CD4-positive, alpha-beta memory T cell (primary cell): ENCODE measurements at regions not wholly inside any gene's neighbourhood (a gene's known extent, or its start where the extent isn't known, plus 50 kb on each side); places are given as distances from the start of the nearest gene placed in this dataset.

ENCODE experiments used
- CTCF ChIA-PET: fragments of 350-600 bp; sonication (Branson Sonifier 250); formaldehyde crosslinking; loops from one replicate; lab custom pipeline; 2021; ENCODE audit warnings: inconsistent platforms; ENCODE audit not compliant: partially characterized antibody; lab: Charles Lee
- POLR2A ChIA-PET: fragments of 350-600 bp; sonication (Branson Sonifier 250); formaldehyde crosslinking; loops from one replicate; lab custom pipeline; 2021; ENCODE audit not compliant: partially characterized antibody; lab: Charles Lee
- DNase-seq, 5 donors: peaks; one replicate each; pipeline versions ENCODE4 v3.0.0 to v3.0.0-alpha.2; 2020 to 2022; ENCODE audit warnings: mixed read lengths in 1 of 5
- H3K27ac ChIP-seq: one replicate; pipeline ENCODE4 v1.7.0; 2013; ENCODE audit warnings: low read depth, low read length
- H3K27me3 ChIP-seq: 2 replicates; pipeline ENCODE4 v1.7.0; 2013; ENCODE audit warnings: mild to moderate bottlenecking, low read length, moderate library complexity; ENCODE audit not compliant: insufficient read depth
- H3K36me3 ChIP-seq: 2 replicates; pipeline ENCODE4 v1.7.0; 2013; ENCODE audit warnings: mild to moderate bottlenecking, low read length, moderate library complexity; ENCODE audit not compliant: insufficient read depth
- H3K4me1 ChIP-seq: 2 replicates; pipeline ENCODE4 v1.7.0; 2013; ENCODE audit warnings: mild to moderate bottlenecking, low read length, moderate library complexity; ENCODE audit not compliant: insufficient read depth
- H3K4me3 ChIP-seq, 2 donors: one replicate each; pipeline ENCODE4 v1.7.0; 2013; ENCODE audit warnings: low read length in 2 of 2, mild to moderate bottlenecking in 1 of 2
- H3K9me3 ChIP-seq, 2 donors: one replicate each; pipeline ENCODE4 v1.7.0; 2013; ENCODE audit warnings: low read length in 2 of 2, control low read depth in 1 of 2; ENCODE audit not compliant: control insufficient read depth in 1 of 2
- H3K27ac Mint-ChIP-seq, 7 donors: one replicate each; pipeline ENCODE4 v1.8.0; 2020 to 2021; ENCODE audit warnings: mixed read lengths in 7 of 7, mild to moderate bottlenecking in 6 of 7, inconsistent platforms in 3 of 7, moderate library complexity in 3 of 7
- H3K27me3 Mint-ChIP-seq, 2 donors: one replicate each; pipeline ENCODE4 v1.8.0; 2020 to 2021; ENCODE audit warnings: mixed read lengths in 2 of 2
- H3K36me3 Mint-ChIP-seq, 2 donors: one replicate each; pipeline ENCODE4 v1.8.0; 2020 to 2021; ENCODE audit warnings: mixed read lengths in 2 of 2, inconsistent platforms in 1 of 2, mild to moderate bottlenecking in 1 of 2
- H3K4me1 Mint-ChIP-seq, 4 donors: one replicate each; pipeline ENCODE4 v1.8.0; 2020 to 2021; ENCODE audit warnings: mixed read lengths in 4 of 4, mild to moderate bottlenecking in 1 of 4
- H3K4me3 Mint-ChIP-seq, 8 donors: one replicate each; pipeline ENCODE4 v1.8.0; 2020 to 2021; ENCODE audit warnings: mixed read lengths in 8 of 8, mild to moderate bottlenecking in 7 of 8, moderate library complexity in 6 of 8, inconsistent platforms in 3 of 8
- H3K9me3 Mint-ChIP-seq, 8 donors: one replicate each; pipeline ENCODE4 v1.8.0; 2020 to 2021; ENCODE audit warnings: mixed read lengths in 8 of 8, mild to moderate bottlenecking in 5 of 8, inconsistent platforms in 3 of 8, moderate library complexity in 1 of 8
- intact Hi-C: fragments of 100-400 bp; cut with micrococcal nuclease; formaldehyde crosslinking; loops from one replicate; pipeline ENCODE4 v1.15.1; 2023

DNA sequence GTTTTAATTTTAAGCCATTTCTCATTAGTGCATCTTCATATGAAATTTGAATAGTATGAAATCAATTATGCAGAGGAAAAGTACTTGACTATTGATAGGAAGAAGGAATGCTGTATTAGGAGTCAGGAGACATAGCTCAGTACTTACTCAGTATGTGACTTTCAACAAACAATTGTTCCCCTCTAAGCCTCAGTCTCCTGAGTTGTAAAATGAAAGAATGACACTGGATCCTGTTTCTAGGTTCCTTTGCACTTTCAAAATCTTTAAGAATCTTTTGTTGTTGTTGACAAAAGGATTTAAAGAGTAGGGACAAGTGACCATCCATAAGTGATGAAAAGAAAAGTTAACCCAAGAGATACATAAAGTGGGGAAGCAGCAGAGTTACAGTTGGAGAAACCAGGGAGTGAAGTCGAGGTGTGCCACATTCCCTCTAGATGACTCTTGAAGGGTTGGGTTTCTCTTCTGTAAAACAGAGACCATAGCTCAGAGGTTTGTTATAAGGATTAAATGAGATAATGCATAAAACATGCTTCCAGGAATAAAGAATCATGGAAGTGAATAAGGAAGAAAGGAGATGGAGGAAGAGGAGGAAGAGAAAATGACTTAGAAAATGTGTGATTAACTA is 105.7 kb upstream of the KCNJ15 start:
- H3K27ac Mint-ChIP-seq: no peak overlapping the region
- H3K27me3 ChIP-seq: no peaks in the 10 kb centered on the region
- H3K27ac ChIP-seq: no peak overlapping the region
- H3K9me3 Mint-ChIP-seq: peaks cover 0 to 4% (median 0%) of the 10 kb centered on the region in 8 donors
- no peaks in the 10 kb centered on the region for H3K9me3 ChIP-seq
- H3K36me3 ChIP-seq: no peaks in the 10 kb centered on the region
- ChIA-PET CTCF (no interaction called here), POLR2A (no interaction called here)
- H3K4me3 Mint-ChIP-seq: no peak overlapping the region
- no peak overlapping the region for H3K4me3 ChIP-seq
- no peak for DNase-seq
- intact Hi-C loops: no loop called here
- H3K4me1 Mint-ChIP-seq: no peaks in the 10 kb centered on the region
- no peaks in the 10 kb centered on the region for H3K36me3 Mint-ChIP-seq
- no peaks in the 10 kb centered on the region for H3K4me1 ChIP-seq
- H3K27me3 Mint-ChIP-seq: peaks cover 6 to 18% of the 10 kb centered on the region in 2 donors

DNA sequence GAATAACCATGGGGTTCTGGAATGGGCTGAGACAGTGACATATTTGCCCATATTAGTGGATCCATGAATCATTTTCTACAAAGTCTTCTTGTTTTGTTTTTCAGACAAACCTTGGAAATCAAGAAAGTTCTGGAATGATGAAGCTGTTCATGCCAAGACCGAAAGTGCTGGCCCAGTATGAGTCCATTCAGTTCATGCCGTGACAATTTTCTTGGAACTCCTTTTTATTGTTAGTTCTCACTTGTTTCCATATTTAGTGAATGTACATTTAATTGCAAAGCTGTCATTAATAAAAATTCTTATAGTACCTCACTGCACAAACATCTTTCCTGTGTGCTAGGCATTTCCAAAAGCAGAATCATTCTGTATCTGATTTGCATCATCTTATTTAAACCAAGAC is 100.6 kb upstream of the KCNJ15 start:
- Mint-ChIP-seq H3K4me3 (no peak overlapping the region), H3K9me3 (peaks cover 0 to 4% (median 0%) of the 10 kb centered on the region in 8 donors), H3K27ac (no peak overlapping the region), H3K36me3 (no peaks in the 10 kb centered on the region), H3K27me3 (peaks cover 6 to 15% of the 10 kb centered on the region in 2 donors), H3K4me1 (no peaks in the 10 kb centered on the region)
- DNase-seq: no peak
- intact Hi-C loops: loop anchor here (5.0 kb wide), 1 partner anchor 981 kb away; no protein-coding TSS in a partner anchor
- POLR2A ChIA-PET: no interaction called here
- H3K4me1 ChIP-seq: no peaks in the 10 kb centered on the region
- no peaks in the 10 kb centered on the region for H3K36me3 ChIP-seq
- no peaks in the 10 kb centered on the region for H3K9me3 ChIP-seq
- no peaks in the 10 kb centered on the region for H3K27me3 ChIP-seq
- H3K27ac ChIP-seq: no peak overlapping the region
- CTCF ChIA-PET: interaction anchor here (1.4 to 3.9 kb wide), 2 partner anchors 197 to 200 kb away, joined by 4 to 16 read pairs; no protein-coding TSS in a partner anchor
- no peak overlapping the region for H3K4me3 ChIP-seq

DNA sequence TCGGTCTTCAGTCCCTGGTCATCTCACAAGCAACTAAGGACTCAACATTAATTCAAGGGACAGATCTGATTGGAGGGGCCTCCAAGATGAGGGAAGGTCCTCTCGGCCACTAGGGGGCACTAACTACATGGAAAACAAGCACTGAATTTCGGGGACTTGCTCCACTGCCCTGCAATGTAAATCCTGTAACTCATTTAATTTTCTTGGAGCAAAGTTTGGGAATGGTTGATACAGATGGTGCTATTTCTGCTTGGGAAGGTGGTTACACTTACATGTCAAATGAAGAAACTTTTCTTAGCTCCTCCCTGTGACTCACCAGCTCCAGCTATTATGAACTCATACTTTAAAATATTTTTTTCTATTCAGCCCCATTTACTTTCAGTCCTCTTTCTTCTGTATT is 97.4 kb upstream of the KCNJ15 start:
- ChIA-PET CTCF (interaction anchor here (0.8 to 3.9 kb wide), 9 partner anchors 9 to 197 kb away, joined by 3 to 16 read pairs (median 4); no protein-coding TSS in a partner anchor), POLR2A (no interaction called here)
- H3K36me3 Mint-ChIP-seq: no peaks in the 10 kb centered on the region
- intact Hi-C loops: loop anchor here (1.0 to 5.0 kb wide), 4 partner anchors 60 to 978 kb away; no protein-coding TSS in a partner anchor
- peaks cover 0 to 1% (median 0%) of the 10 kb centered on the region in 8 donors for H3K9me3 Mint-ChIP-seq
- H3K27ac Mint-ChIP-seq: no peak overlapping the region
- H3K4me1 Mint-ChIP-seq: no peaks in the 10 kb centered on the region
- H3K27me3 ChIP-seq: no peaks in the 10 kb centered on the region
- no peak overlapping the region for H3K27ac ChIP-seq
- peak overlapping the region in 1 of 8 donors; percentile 12 for H3K4me3 Mint-ChIP-seq
- no peaks in the 10 kb centered on the region for H3K4me1 ChIP-seq
- H3K4me3 ChIP-seq: no peak overlapping the region
- DNase-seq: peak; percentile 6 to 46 (median 38)
- peaks cover 5 to 8% of the 10 kb centered on the region in 2 donors for H3K27me3 Mint-ChIP-seq
- no peaks in the 10 kb centered on the region for H3K9me3 ChIP-seq
- no peaks in the 10 kb centered on the region for H3K36me3 ChIP-seq

DNA sequence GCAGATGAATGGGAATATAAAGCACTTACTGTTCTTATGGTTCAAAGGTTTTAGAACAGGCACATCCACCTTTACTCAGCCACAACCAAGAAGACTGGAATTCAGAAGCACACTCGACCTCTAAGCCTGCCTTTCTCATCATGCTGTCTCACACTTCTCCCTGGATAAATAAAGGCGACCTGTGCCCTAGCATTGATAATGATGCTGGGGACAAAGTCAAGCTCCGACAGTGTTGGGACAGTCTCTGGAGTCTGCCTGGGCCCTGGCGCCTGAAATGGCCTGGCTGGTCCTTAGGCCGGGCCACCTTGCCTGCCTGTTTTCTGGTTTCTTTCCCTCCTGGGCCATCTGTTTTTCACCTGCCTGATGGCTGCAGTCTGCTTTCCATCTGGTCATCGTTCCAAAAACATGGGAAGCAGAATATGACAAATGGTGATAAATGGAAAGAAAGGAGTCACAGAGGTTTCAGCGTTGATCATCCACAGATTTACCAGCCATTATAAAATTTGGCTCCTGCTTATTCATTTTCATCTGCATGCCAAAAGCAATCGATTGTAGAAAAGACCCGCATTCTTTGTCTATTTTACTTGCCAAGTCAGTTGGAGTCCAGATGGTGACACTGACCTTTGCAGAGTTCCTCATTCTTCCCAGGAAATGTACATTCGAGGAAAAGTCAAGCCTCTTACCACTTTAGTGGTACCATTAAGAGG is 91.2 kb upstream of the KCNJ15 start:
- DNase-seq: no peak

DNA sequence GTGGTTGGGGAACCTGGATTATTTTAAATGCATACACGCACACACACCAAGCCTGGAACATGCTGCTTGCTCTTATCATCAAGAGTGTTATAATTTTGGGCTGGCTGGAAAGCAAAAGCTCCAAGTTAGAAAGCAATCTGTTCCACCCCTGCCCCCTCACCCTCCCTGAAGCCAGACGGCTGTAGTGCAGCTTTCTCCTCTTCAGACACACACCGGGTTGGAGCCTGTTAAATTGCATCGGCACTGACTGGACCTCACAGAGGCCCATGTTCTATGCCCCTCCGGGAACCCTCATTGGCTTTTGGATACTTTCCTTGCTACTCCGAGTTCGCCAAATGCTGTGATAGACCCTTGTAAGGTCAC is 90.6 kb upstream of the KCNJ15 start:
- no peak overlapping the region for H3K27ac Mint-ChIP-seq
- Histone ChIP-seq H3K4me1 (no peaks in the 10 kb centered on the region), H3K9me3 (no peaks in the 10 kb centered on the region), H3K36me3 (no peaks in the 10 kb centered on the region), H3K27ac (no peak overlapping the region), H3K27me3 (no peaks in the 10 kb centered on the region), H3K4me3 (no peak overlapping the region)
- POLR2A ChIA-PET: no interaction called here
- peaks cover 0 to 3% of the 10 kb centered on the region in 2 donors for H3K27me3 Mint-ChIP-seq
- DNase-seq: no peak
- no peaks in the 10 kb centered on the region for H3K4me1 Mint-ChIP-seq
- H3K4me3 Mint-ChIP-seq: no peak overlapping the region
- intact Hi-C loops: no loop called here
- peaks cover 0 to 3% (median 0%) of the 10 kb centered on the region in 8 donors for H3K9me3 Mint-ChIP-seq
- CTCF ChIA-PET: interaction anchor here (1.1 kb wide), 1 partner anchor 186 kb away, joined by 3 read pairs; no protein-coding TSS in a partner anchor
- no peaks in the 10 kb centered on the region for H3K36me3 Mint-ChIP-seq

More for the DNA sequence above, 91.2 kb upstream of the KCNJ15 start:
- no peak overlapping the region for H3K27ac ChIP-seq
- no peaks in the 10 kb centered on the region for H3K4me1 ChIP-seq
- no peak overlapping the region for H3K4me3 Mint-ChIP-seq
- ChIA-PET CTCF (no interaction called here), POLR2A (no interaction called here)
- no peak overlapping the region for H3K4me3 ChIP-seq
- no peaks in the 10 kb centered on the region for H3K36me3 ChIP-seq
- peaks cover 0 to 3% (median 0%) of the 10 kb centered on the region in 8 donors for H3K9me3 Mint-ChIP-seq
- no peaks in the 10 kb centered on the region for H3K4me1 Mint-ChIP-seq
- H3K27me3 Mint-ChIP-seq: peaks cover 0 to 3% of the 10 kb centered on the region in 2 donors
- H3K36me3 Mint-ChIP-seq: no peaks in the 10 kb centered on the region
- intact Hi-C loops: no loop called here
- no peak overlapping the region for H3K27ac Mint-ChIP-seq
- H3K27me3 ChIP-seq: no peaks in the 10 kb centered on the region
- no peaks in the 10 kb centered on the region for H3K9me3 ChIP-seq

DNA sequence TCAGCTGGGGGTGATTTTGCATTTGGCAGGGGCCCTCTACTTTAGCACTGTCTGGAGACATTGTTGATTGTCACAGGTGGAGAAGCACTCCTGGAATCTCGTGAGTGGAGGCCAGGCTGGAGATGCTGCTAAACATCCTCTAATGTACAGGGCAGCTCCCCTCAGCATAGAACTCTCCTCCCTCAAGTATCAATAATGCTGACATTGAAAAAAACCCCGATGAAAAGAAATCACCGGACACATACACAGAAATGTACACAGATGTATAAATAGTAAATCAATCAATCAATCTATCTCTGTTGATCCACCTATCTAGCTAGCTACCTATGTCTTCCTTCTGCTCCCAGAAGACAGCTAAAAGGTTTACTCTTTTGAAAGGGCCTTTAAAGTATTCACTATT is 89.4 kb upstream of the KCNJ15 start:
- H3K9me3 Mint-ChIP-seq: peaks cover 0 to 3% (median 0%) of the 10 kb centered on the region in 8 donors
- no peaks in the 10 kb centered on the region for H3K4me1 Mint-ChIP-seq
- no peaks in the 10 kb centered on the region for H3K9me3 ChIP-seq
- H3K36me3 Mint-ChIP-seq: no peaks in the 10 kb centered on the region
- ChIA-PET CTCF (interaction anchor here (0.7 to 1.7 kb wide), 6 partner anchors 9 to 190 kb away, joined by 3 to 4 read pairs (median 3); no protein-coding TSS in a partner anchor), POLR2A (no interaction called here)
- no peak for DNase-seq
- H3K4me3 ChIP-seq: no peak overlapping the region
- no peaks in the 10 kb centered on the region for H3K4me1 ChIP-seq
- no peak overlapping the region for H3K4me3 Mint-ChIP-seq
- no peaks in the 10 kb centered on the region for H3K36me3 ChIP-seq
- peaks cover 0 to 7% of the 10 kb centered on the region in 2 donors for H3K27me3 Mint-ChIP-seq
- H3K27me3 ChIP-seq: no peaks in the 10 kb centered on the region
- no peak overlapping the region for H3K27ac ChIP-seq
- no peak overlapping the region for H3K27ac Mint-ChIP-seq
- intact Hi-C loops: no loop called here

DNA sequence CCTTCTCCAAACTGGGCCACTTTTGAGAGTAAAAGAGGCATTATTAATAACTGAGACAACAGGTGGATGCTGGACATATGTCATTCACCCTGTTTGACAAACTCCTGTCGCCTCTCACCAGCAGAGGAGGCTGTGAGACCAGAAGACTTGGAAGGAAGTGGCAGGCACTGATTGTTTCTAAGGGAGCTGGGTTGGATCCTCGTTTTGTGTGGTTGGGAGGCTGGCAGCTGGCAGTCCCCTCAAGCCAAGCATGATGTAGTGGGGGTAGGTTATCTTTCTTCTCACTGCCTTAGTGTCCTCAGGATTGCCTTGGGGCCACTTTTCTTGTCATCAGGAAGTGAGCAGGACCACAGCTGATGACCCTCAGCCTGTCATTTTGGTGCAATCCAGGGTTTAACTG is 86.5 kb upstream of the KCNJ15 start:
- Mint-ChIP-seq H3K36me3 (no peaks in the 10 kb centered on the region), H3K27me3 (peaks cover 1 to 5% of the 10 kb centered on the region in 2 donors), H3K9me3 (peaks cover 0 to 2% (median 0%) of the 10 kb centered on the region in 8 donors), H3K4me1 (no peaks in the 10 kb centered on the region), H3K4me3 (no peak overlapping the region), H3K27ac (no peak overlapping the region)
- no peak for DNase-seq
- Histone ChIP-seq H3K27ac (no peak overlapping the region), H3K4me3 (no peak overlapping the region), H3K27me3 (no peaks in the 10 kb centered on the region), H3K36me3 (no peaks in the 10 kb centered on the region), H3K4me1 (no peaks in the 10 kb centered on the region), H3K9me3 (no peaks in the 10 kb centered on the region)
- ChIA-PET CTCF (interaction anchor here (0.6 to 1.3 kb wide), 3 partner anchors 182 to 186 kb away, joined by 3 to 7 read pairs (median 4); no protein-coding TSS in a partner anchor), POLR2A (no interaction called here)
- intact Hi-C loops: no loop called here
